Neural progenitor cell (in vitro differentiated cells): ENCODE measurements at regions not wholly inside any gene's neighbourhood (a gene's known extent, or its start where the extent isn't known, plus 50 kb on each side); places are given as distances from the start of the nearest gene placed in this dataset.

Experiments used
- CTCF ChIP-seq: fragments of 200-600 bp; sonication (generic); IDR thresholded peaks from 2 replicates; pipeline ENCODE4 v1.5.1; 2017; ENCODE audit warnings: antibody characterized with exemption, mild to moderate bottlenecking
- EZH2 ChIP-seq: fragments of 200-600 bp; sonication (generic); IDR thresholded peaks from 2 replicates; pipeline ENCODE4 v1.6.1; 2017; ENCODE audit warnings: antibody characterized with exemption, mild to moderate bottlenecking, moderate library complexity
- EZH2phosphoT487 ChIP-seq: fragments of 200-600 bp; sonication (generic); IDR thresholded peaks from 2 replicates; pipeline ENCODE4 v1.6.1; 2017; ENCODE audit warnings: antibody characterized with exemption

- TF ChIP-seq CTCF (no peak), EZH2 (no peak), EZH2phosphoT487 (no peak)
Measured at GRCh38 chr12:46918631-46919030, 92.8 kb upstream of the SLC38A4 start.
